OCI-LY3 (cell line): ENCODE measurements at regions not wholly inside any gene's neighbourhood (a gene's known extent, or its start where the extent isn't known, plus 50 kb on each side); places are given as distances from the start of the nearest gene placed in this dataset.

ENCODE experiments used
- EZH2phosphoT487 ChIP-seq: fragments of 200-600 bp; shearing (Covaris generic); IDR thresholded peaks from 2 replicates; pipeline ENCODE4 v1.6.1; 2018; ENCODE audit warnings: antibody characterized with exemption, mixed run types, low read depth
- TF ChIP-seq, protein P1 (sequence below): fragments of 200-600, 300-600 bp; sonication (generic); IDR thresholded peaks from 2 replicates; pipeline ENCODE4 v1.5.1; 2014; ENCODE audit warnings: antibody characterized with exemption, low read length, low read depth

DNA sequence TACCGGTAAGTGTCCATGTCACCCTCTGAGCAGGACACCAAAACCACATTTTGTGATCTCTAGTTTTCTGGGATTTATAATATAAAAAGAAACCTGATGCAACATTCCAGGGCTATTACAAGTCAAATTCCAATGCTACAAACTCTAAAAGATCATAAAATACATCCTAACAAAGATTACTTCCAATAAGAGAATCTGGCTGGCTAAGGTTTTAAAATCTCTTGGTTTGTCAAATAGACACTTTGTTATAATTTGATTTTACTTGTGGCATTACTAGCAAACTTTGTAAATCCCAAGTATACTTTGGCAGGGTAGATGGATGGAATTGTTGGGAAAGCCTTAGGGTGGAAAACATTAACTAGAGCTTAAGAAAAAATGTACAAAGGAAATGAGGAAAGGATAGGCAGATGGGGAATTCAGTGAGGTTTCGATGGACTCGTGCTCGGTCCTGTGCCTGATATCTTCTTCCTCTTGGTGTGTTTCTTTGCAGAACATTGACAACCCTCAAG lies 74.0 kb upstream of the POMP start:
- TF ChIP-seq, protein P1, sequence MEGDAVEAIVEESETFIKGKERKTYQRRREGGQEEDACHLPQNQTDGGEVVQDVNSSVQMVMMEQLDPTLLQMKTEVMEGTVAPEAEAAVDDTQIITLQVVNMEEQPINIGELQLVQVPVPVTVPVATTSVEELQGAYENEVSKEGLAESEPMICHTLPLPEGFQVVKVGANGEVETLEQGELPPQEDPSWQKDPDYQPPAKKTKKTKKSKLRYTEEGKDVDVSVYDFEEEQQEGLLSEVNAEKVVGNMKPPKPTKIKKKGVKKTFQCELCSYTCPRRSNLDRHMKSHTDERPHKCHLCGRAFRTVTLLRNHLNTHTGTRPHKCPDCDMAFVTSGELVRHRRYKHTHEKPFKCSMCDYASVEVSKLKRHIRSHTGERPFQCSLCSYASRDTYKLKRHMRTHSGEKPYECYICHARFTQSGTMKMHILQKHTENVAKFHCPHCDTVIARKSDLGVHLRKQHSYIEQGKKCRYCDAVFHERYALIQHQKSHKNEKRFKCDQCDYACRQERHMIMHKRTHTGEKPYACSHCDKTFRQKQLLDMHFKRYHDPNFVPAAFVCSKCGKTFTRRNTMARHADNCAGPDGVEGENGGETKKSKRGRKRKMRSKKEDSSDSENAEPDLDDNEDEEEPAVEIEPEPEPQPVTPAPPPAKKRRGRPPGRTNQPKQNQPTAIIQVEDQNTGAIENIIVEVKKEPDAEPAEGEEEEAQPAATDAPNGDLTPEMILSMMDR = no peak
- no peak for TF ChIP-seq EZH2phosphoT487
